GM23248 (cell line): ENCODE measurements at regions not wholly inside any gene's neighbourhood (a gene's known extent, or its start where the extent isn't known, plus 50 kb on each side); places are given as distances from the start of the nearest gene placed in this dataset.

Source experiments
- DNase-seq: peaks from one replicate; pipeline ENCODE4 v3.0.0-alpha.2; 2015
- H2AFZ ChIP-seq: fragments of 200-600 bp; sonication (generic); 2 replicates; pipeline ENCODE4 v1.6.1; 2016; ENCODE audit warnings: antibody characterized with exemption
- H3F3A ChIP-seq: fragments of 200-600 bp; sonication (generic); 2 replicates; pipeline ENCODE4 v1.6.1; 2016; ENCODE audit warnings: mild to moderate bottlenecking, antibody characterized with exemption, mixed run types; ENCODE audit not compliant: insufficient read depth
- H3K27ac ChIP-seq: fragments of 200-600 bp; sonication (generic); 2 replicates; pipeline ENCODE4 v1.5.1; 2016; ENCODE audit warnings: mild to moderate bottlenecking
- H3K27me3 ChIP-seq: fragments of 200-600 bp; sonication (generic); replicated peaks from 2 replicates; pipeline ENCODE4 v1.6.1; 2016; ENCODE audit warnings: mild to moderate bottlenecking; ENCODE audit not compliant: insufficient read depth
- H3K36me3 ChIP-seq: fragments of 200-600 bp; sonication (generic); 2 replicates; pipeline ENCODE4 v1.6.1; 2016; ENCODE audit warnings: low read depth, mild to moderate bottlenecking
- H3K4me1 ChIP-seq: fragments of 200-600 bp; sonication (generic); 2 replicates; pipeline ENCODE4 v1.6.1; 2016; ENCODE audit warnings: mild to moderate bottlenecking; ENCODE audit not compliant: insufficient read depth
- H3K4me2 ChIP-seq: fragments of 200-600 bp; sonication (generic); one replicate; pipeline ENCODE4 v1.6.1; 2016; ENCODE audit warnings: mild to moderate bottlenecking; ENCODE audit not compliant: unreplicated experiment
- H3K4me3 ChIP-seq: fragments of 200-600 bp; sonication (generic); 2 replicates; pipeline ENCODE4 v1.5.1; 2016; ENCODE audit warnings: mild to moderate bottlenecking
- H3K79me2 ChIP-seq: fragments of 200-600 bp; sonication (generic); 2 replicates; pipeline ENCODE4 v1.6.1; 2016; ENCODE audit warnings: mild to moderate bottlenecking; ENCODE audit not compliant: insufficient read depth
- H3K9ac ChIP-seq: fragments of 200-600 bp; sonication (generic); 2 replicates; pipeline ENCODE4 v1.6.1; 2016; ENCODE audit warnings: mild to moderate bottlenecking
- H3K9me2 ChIP-seq: fragments of 200-600 bp; sonication (generic); 2 replicates; pipeline ENCODE4 v1.6.1; 2016; ENCODE audit warnings: mixed run types, mild to moderate bottlenecking, moderate library complexity; ENCODE audit not compliant: insufficient read depth
- H3K9me3 ChIP-seq: fragments of 200-600 bp; sonication (generic); one replicate; pipeline ENCODE4 v1.6.1; 2017; ENCODE audit warnings: low read depth
- H4K20me1 ChIP-seq: fragments of 200-600 bp; sonication (generic); 2 replicates; pipeline ENCODE4 v1.6.0; 2016; ENCODE audit not compliant: insufficient read depth
- EZH2 ChIP-seq: fragments of 200-600 bp; sonication (generic); IDR thresholded peaks from 2 replicates; pipeline ENCODE4 v1.6.1; 2018; ENCODE audit warnings: antibody characterized with exemption, mild to moderate bottlenecking; ENCODE audit not compliant: insufficient read depth, poor library complexity, severe bottlenecking
- EZH2phosphoT487 ChIP-seq: fragments of 200-600 bp; sonication (generic); IDR thresholded peaks from 2 replicates; pipeline ENCODE4 v1.6.1; 2018; ENCODE audit warnings: antibody characterized with exemption, moderate library complexity, mild to moderate bottlenecking, low read depth; ENCODE audit not compliant: insufficient read depth
- WGBS, 2 experiments: methylation state at CpG; one replicate each; pipeline ENCODE4 v1.1.6; 2015 to 2017; ENCODE audit warnings: low lambda C conversion rate in 2 of 2, low coverage in 1 of 2; ENCODE audit errors: missing lambda C conversion rate in 2 of 2; 5-methylcytosine and 5-hydroxymethylcytosine counted together
- in situ Hi-C: fragments of 300-500 bp; cut with MboI; formaldehyde crosslinking; loops from 2 replicates; pipeline ENCODE4 v1.15.0; 2020

GRCh38 chr14:55800156-55800785 is 220.3 kb downstream of the KTN1 start:
- no peak for DNase-seq
- Histone ChIP-seq H3K9ac (no peak overlapping the region), H3K9me2 (no peaks in the 10 kb centered on the region), H3K79me2 (no peaks in the 10 kb centered on the region), H3K27ac (no peak overlapping the region), H3K4me2 (no peak overlapping the region), H3K4me3 (no peak overlapping the region), H3K9me3 (no peaks in the 10 kb centered on the region), H2AFZ (no peak overlapping the region), H4K20me1 (no peaks in the 10 kb centered on the region), H3K36me3 (no peaks in the 10 kb centered on the region), H3F3A (no peaks in the 10 kb centered on the region), H3K27me3 (no peaks in the 10 kb centered on the region), H3K4me1 (no peaks in the 10 kb centered on the region)
- WGBS, 2 experiments, result 56 to 62% methylated on average over 3 of the region's 3 CpGs
- in situ Hi-C loops, result no loop called here
- TF ChIP-seq EZH2phosphoT487 (no peak), EZH2 (no peak)

GRCh38 chr14:55801121-55801520 is 221.1 kb downstream of the KTN1 start:
- WGBS, 2 experiments, result 0% methylated on average over 1 of the region's 1 CpG
- Histone ChIP-seq H3K4me2 (no peak overlapping the region), H3K4me3 (no peak overlapping the region), H2AFZ (no peak overlapping the region), H3F3A (no peaks in the 10 kb centered on the region), H3K27me3 (no peaks in the 10 kb centered on the region), H3K9me3 (no peaks in the 10 kb centered on the region), H3K4me1 (no peaks in the 10 kb centered on the region), H3K27ac (no peak overlapping the region), H3K79me2 (no peaks in the 10 kb centered on the region), H4K20me1 (no peaks in the 10 kb centered on the region), H3K9ac (no peak overlapping the region), H3K9me2 (no peaks in the 10 kb centered on the region), H3K36me3 (no peaks in the 10 kb centered on the region)
- in situ Hi-C loops, result no loop called here
- no peak for DNase-seq
- TF ChIP-seq EZH2 (no peak), EZH2phosphoT487 (no peak)

- Histone ChIP-seq H3K9me2 (no peaks in the 10 kb centered on the region), H3K27me3 (no peaks in the 10 kb centered on the region), H3K79me2 (no peaks in the 10 kb centered on the region), H2AFZ (no peak overlapping the region), H3K27ac (no peak overlapping the region), H3K9me3 (no peaks in the 10 kb centered on the region), H4K20me1 (no peaks in the 10 kb centered on the region), H3K9ac (no peak overlapping the region), H3F3A (no peaks in the 10 kb centered on the region), H3K36me3 (no peaks in the 10 kb centered on the region), H3K4me3 (no peak overlapping the region), H3K4me1 (no peaks in the 10 kb centered on the region), H3K4me2 (no peak overlapping the region)
- TF ChIP-seq EZH2 (no peak), EZH2phosphoT487 (no peak)
- in situ Hi-C loops, result no loop called here
- 85 to 94% methylated on average over 4 of the region's 4 CpGs for WGBS, 2 experiments
- DNase-seq, result peak; percentile 52
These were observed 223.2 kb downstream of the KTN1 start for GRCh38 chr14:55802986-55803872.

- 72 to 75% methylated on average over 5 of the region's 5 CpGs for WGBS, 2 experiments
These were observed 224.0 kb downstream of the KTN1 start for GRCh38 chr14:55803873-55804553.

More at GRCh38 chr14:55803873-55804553, 224.0 kb downstream of the KTN1 start:
- Histone ChIP-seq H3K4me3 (no peak overlapping the region), H3K9me3 (no peaks in the 10 kb centered on the region), H3K27me3 (no peaks in the 10 kb centered on the region), H3K4me1 (no peaks in the 10 kb centered on the region), H3K4me2 (no peak overlapping the region), H3F3A (no peaks in the 10 kb centered on the region), H3K27ac (no peak overlapping the region), H3K9me2 (no peaks in the 10 kb centered on the region), H3K36me3 (no peaks in the 10 kb centered on the region), H2AFZ (no peak overlapping the region), H3K9ac (no peak overlapping the region), H4K20me1 (no peaks in the 10 kb centered on the region), H3K79me2 (no peaks in the 10 kb centered on the region)
- no peak for DNase-seq
- in situ Hi-C loops, result no loop called here
- TF ChIP-seq EZH2, result no peak
- no peak for TF ChIP-seq EZH2phosphoT487
